SK-N-DZ (cell line): ENCODE measurements at regions not wholly inside any gene's neighbourhood (a gene's known extent, or its start where the extent isn't known, plus 50 kb on each side); places are given as distances from the start of the nearest gene placed in this dataset.

ENCODE experiments used
- DNase-seq: peaks from one replicate; pipeline ENCODE4 v3.0.0-alpha.2; 2015; ENCODE audit warnings: low spot score

GRCh38 chr4:103499094-103499493 is 220.7 kb downstream of the TACR3 start:
- no peak for DNase-seq

GRCh38 chr4:103498161-103499070 is 221.4 kb downstream of the TACR3 start:
- no peak for DNase-seq

- DNase-seq: no peak
Measured at GRCh38 chr4:103497692-103498091, 222.1 kb downstream of the TACR3 start.

GRCh38 chr4:103496800-103497199 is 223.0 kb downstream of the TACR3 start:
- DNase-seq: no peak

GRCh38 chr4:103493450-103494159 is 226.2 kb downstream of the TACR3 start:
- no peak for DNase-seq

- peak; percentile 9 for DNase-seq
Measured at GRCh38 chr4:103485296-103485695, 234.5 kb downstream of the TACR3 start.

- no peak for DNase-seq
Measured at GRCh38 chr4:103484521-103484920, 235.3 kb downstream of the TACR3 start.

GRCh38 chr4:103482893-103483292 is 236.9 kb downstream of the TACR3 start:
- DNase-seq: no peak

- DNase-seq: no peak
Measured at GRCh38 chr4:103482471-103482870, 237.3 kb downstream of the TACR3 start.

GRCh38 chr4:103478734-103479133 is 241.1 kb downstream of the TACR3 start:
- DNase-seq: no peak

GRCh38 chr4:103478210-103478609 is 241.6 kb downstream of the TACR3 start:
- DNase-seq: no peak

GRCh38 chr4:103457566-103457965 is 259.4 kb upstream of the CENPE start:
- DNase-seq: no peak

- DNase-seq: no peak
Measured at GRCh38 chr4:103451341-103451740, 253.2 kb upstream of the CENPE start.

- no peak for DNase-seq
Measured at GRCh38 chr4:103450693-103451092, 252.6 kb upstream of the CENPE start.

- no peak for DNase-seq
Measured at GRCh38 chr4:103449296-103450023, 251.3 kb upstream of the CENPE start.

- DNase-seq: no peak
Measured at GRCh38 chr4:103445377-103445776, 247.2 kb upstream of the CENPE start.

GRCh38 chr4:103443324-103443723 is 245.2 kb upstream of the CENPE start:
- DNase-seq: no peak

- no peak for DNase-seq
Measured at GRCh38 chr4:103429283-103429682, 231.1 kb upstream of the CENPE start.

GRCh38 chr4:103425406-103425805 is 227.3 kb upstream of the CENPE start:
- no peak for DNase-seq

- DNase-seq: no peak
Measured at GRCh38 chr4:103424853-103425252, 226.7 kb upstream of the CENPE start.

GRCh38 chr4:103423261-103423660 is 225.1 kb upstream of the CENPE start:
- no peak for DNase-seq
